GM12892 (cell line): ENCODE measurements at regions not wholly inside any gene's neighbourhood (a gene's known extent, or its start where the extent isn't known, plus 50 kb on each side); places are given as distances from the start of the nearest gene placed in this dataset.
"Not testable (repeated sequence)": the region's sequence is repeated elsewhere in the genome, so short reads cannot be mapped to it uniquely, and the experiment has no call there.

Experiments used
- POLR2A ChIP-seq: IDR thresholded peaks from 2 replicates; pipeline ENCODE4 v1.6.1; 2011; ENCODE audit warnings: low read depth, low read length, control low read depth
- POLR2AphosphoS5 ChIP-seq: IDR thresholded peaks from 2 replicates; pipeline ENCODE4 v1.6.1; 2011; ENCODE audit warnings: low read depth, low read length, control low read depth
- TAF1 ChIP-seq: IDR thresholded peaks from 2 replicates; pipeline ENCODE4 v1.6.1; 2011; ENCODE audit warnings: low read depth, mild to moderate bottlenecking, control low read depth, low read length, borderline replicate concordance

DNA sequence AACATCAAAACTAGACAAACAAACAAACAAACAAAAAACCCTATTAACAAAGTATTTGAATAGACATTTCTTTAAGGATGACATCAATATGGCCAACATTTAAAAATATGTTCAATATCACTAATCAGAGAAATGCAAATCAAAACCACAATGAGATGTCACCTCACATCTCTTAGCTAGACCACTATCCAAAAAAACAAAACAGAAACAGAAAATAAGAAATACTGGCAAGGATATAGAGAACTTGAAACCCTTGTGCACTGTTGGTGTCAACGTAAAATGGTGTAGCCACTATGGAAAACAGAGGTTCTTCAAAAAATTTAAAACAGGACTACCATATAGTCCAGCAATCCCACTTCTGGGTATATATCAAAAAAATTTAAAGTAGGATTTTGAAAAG lies 308.2 kb downstream of the SPATA31A1 start:
- not testable (repeated sequence) for TF ChIP-seq POLR2A, POLR2AphosphoS5, TAF1
